Upper lobe of left lung (tissue), 6 donors: ENCODE measurements at regions not wholly inside any gene's neighbourhood (a gene's known extent, or its start where the extent isn't known, plus 50 kb on each side); places are given as distances from the start of the nearest gene placed in this dataset.
A peak's percentile ranks its signal among the peaks of the same experiment; 100 is the strongest.

Experiments
- ATAC-seq, 2 donors: fragments of 200-7000 bp; cut with Tn5 transposase; one replicate each; pipeline ENCODE4 v1.9.1; 2022; ENCODE audit warnings: mild to moderate bottlenecking in 2 of 2, moderate library complexity in 2 of 2; ENCODE audit not compliant: low FRiP score in 2 of 2
- DNase-seq, 2 donors: peaks; one replicate each; pipeline ENCODE4 v3.0.0-alpha.2; 2019 to 2020
- H3K27ac ChIP-seq, 4 donors: fragments of 200-600 bp; sonication (generic); one replicate each; pipeline ENCODE4 v1.5.1; 2016 to 2019
- H3K27me3 ChIP-seq, 4 donors: fragments of 200-600 bp; sonication (generic); one replicate each; pipeline ENCODE4 v1.5.1; 2017 to 2019
- H3K36me3 ChIP-seq, 4 donors: fragments of 200-600 bp; sonication (generic); one replicate each; pipeline ENCODE4 v1.5.1; 2016 to 2019
- H3K4me1 ChIP-seq, 4 donors: fragments of 200-600 bp; sonication (generic); one replicate each; pipeline ENCODE4 v1.5.1; 2018 to 2019
- H3K4me3 ChIP-seq, 4 donors: fragments of 200-600 bp; sonication (generic); one replicate each; pipeline ENCODE4 v1.5.1; 2017 to 2019; ENCODE audit warnings: mild to moderate bottlenecking in 2 of 4, moderate library complexity in 1 of 4
- H3K9me3 ChIP-seq, 4 donors: fragments of 200-600 bp; sonication (generic); one replicate each; pipeline ENCODE4 v1.5.1; 2018 to 2019
- EP300 ChIP-seq, 4 donors: sonication (generic); formaldehyde crosslinking; IDR thresholded peaks; one replicate each; pipeline ENCODE4 v1.5.1; 2017; ENCODE audit warnings: antibody characterized with exemption in 4 of 4, control low read depth in 2 of 4
- POLR2A ChIP-seq, 4 donors: fragments of 450-650 bp; IDR thresholded peaks; one replicate each; pipeline ENCODE4 v1.5.1; 2016 to 2017; ENCODE audit warnings: antibody characterized with exemption in 4 of 4, mild to moderate bottlenecking in 2 of 4
- POLR2AphosphoS5 ChIP-seq, 2 donors: sonication (generic); formaldehyde crosslinking; IDR thresholded peaks; one replicate each; pipeline ENCODE4 v1.5.1; 2017; ENCODE audit warnings: antibody characterized with exemption in 2 of 2
- WGBS, 2 donors: methylation state at CpG; one replicate each; pipeline ENCODE4 v1.1.5; 2017 to 2018; 5-methylcytosine and 5-hydroxymethylcytosine counted together
- TF ChIP-seq, protein P1 (sequence below), 6 experiments: fragments of 450-650 bp in 4 of 6; fragments of 200-600 bp in 2 of 6; sonication (generic) in 2 of 6; IDR thresholded peaks; one replicate each; pipeline ENCODE4 v1.5.1; 2016 to 2019; ENCODE audit warnings: antibody characterized with exemption in 6 of 6
- donor health status: DM: no; HTN: no; CAD: no; lungs with moderate emphysema.
- donor health status: DM: no; HTN: yes; CAD: no; lungs with severe emphysema.

DNA sequence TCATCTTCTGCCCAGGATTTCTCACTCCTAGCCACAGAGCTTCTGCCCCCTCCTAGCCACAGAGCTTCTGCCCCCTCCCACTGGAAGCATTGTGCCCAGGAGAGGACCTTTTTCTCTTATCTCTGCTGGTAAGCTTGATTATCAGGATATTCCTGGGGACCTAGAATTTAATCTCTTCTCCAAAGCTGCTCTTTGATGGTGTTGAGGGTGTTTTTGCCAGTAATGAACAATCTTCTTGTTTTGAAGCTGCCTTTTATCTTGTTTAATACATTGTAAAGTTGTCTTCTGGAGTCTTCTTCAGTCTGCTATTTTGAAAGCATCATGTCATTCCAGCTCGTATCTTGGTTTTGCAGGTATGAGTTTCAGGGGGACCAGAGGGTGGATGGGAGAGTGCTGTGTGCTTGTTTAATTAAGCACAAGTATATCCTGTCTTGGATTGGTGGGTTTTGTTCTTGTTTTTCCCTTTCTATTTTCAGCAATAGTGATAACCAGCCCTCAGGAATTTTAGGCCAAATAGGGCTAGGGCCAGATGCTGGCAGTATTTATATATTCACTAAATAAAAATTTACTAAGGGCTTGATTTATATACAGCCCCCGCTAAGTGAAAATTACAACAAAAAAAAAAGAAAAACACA lies 214.0 kb upstream of the DMRT1 start:
- no peak overlapping the region for H3K4me3 ChIP-seq
- DNase-seq (no peak), ATAC-seq (no peak)
- no peaks in the 10 kb centered on the region for H3K36me3 ChIP-seq
- H3K27me3 ChIP-seq = no peaks in the 10 kb centered on the region
- H3K4me1 ChIP-seq = peaks cover 0 to 8% (median 4%) of the 10 kb centered on the region in 4 donors
- TF ChIP-seq EP300 (IDR thresholded peaks at IDR 0.05) (no peak), POLR2A (IDR thresholded peaks at IDR 0.05) (no peak), POLR2AphosphoS5 (IDR thresholded peaks at IDR 0.05) (no peak)
- TF ChIP-seq, protein P1, sequence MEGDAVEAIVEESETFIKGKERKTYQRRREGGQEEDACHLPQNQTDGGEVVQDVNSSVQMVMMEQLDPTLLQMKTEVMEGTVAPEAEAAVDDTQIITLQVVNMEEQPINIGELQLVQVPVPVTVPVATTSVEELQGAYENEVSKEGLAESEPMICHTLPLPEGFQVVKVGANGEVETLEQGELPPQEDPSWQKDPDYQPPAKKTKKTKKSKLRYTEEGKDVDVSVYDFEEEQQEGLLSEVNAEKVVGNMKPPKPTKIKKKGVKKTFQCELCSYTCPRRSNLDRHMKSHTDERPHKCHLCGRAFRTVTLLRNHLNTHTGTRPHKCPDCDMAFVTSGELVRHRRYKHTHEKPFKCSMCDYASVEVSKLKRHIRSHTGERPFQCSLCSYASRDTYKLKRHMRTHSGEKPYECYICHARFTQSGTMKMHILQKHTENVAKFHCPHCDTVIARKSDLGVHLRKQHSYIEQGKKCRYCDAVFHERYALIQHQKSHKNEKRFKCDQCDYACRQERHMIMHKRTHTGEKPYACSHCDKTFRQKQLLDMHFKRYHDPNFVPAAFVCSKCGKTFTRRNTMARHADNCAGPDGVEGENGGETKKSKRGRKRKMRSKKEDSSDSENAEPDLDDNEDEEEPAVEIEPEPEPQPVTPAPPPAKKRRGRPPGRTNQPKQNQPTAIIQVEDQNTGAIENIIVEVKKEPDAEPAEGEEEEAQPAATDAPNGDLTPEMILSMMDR (IDR thresholded peaks at IDR 0.05) = no peak
- H3K27ac ChIP-seq = peak overlapping the region in 1 of 4 donors; percentile 6
- no peaks in the 10 kb centered on the region for H3K9me3 ChIP-seq
- WGBS, 2 donors = 74 to 82% methylated on average over 2 of the region's 2 CpGs

DNA sequence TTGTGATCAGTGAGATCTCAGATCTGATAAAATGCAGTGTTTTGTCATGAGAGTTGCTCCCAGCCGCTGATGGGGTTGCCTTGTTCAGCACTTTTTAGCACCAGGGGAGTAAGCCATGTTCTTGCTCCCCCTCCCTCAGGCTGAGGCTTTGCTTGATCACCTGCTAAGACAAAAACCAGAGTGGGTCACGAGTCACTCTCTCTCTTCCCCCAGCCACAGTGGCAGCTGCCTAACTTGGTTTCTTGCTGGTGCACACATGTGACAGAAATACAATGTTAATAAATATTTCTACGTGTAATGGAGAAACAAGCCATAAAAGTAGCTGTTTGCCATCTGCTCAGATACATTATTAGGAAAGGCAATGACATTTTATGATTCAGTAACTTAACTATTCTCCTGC lies 212.4 kb upstream of the DMRT1 start:
- Histone ChIP-seq H3K4me3 (no peak overlapping the region), H3K27ac (no peak overlapping the region), H3K9me3 (no peaks in the 10 kb centered on the region), H3K36me3 (no peaks in the 10 kb centered on the region), H3K27me3 (no peaks in the 10 kb centered on the region), H3K4me1 (peaks cover 0 to 8% (median 4%) of the 10 kb centered on the region in 4 donors)
- 59 to 68% methylated on average over 3 of the region's 3 CpGs for WGBS, 2 donors
- DNase-seq = no peak
- TF ChIP-seq, protein P1 (IDR thresholded peaks at IDR 0.05) = no peak
- no peak for TF ChIP-seq EP300 (IDR thresholded peaks at IDR 0.05)
- TF ChIP-seq POLR2AphosphoS5 (IDR thresholded peaks at IDR 0.05) = no peak
- no peak for TF ChIP-seq POLR2A (IDR thresholded peaks at IDR 0.05)
- no peak for ATAC-seq

DNA sequence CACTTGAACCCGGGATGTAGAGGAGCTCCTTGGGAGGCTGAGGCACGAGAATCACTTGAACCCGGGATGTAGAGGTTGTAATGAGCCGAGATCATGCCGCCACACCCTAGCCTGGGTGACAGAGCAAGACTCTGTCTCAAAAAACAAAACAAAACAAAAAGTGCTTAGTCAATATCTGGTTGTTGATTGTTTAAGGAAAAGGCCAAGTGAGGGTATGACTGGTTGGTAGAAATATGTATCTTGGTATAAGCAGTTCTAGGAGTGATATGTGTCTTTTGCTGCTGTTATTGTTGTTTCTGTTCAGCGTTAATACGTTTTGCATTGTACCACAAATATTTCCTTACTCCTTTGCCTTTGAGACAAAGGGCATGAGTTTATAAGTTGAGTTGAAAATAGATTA lies 210.7 kb upstream of the DMRT1 start:
- ATAC-seq (no peak), DNase-seq (no peak)
- H3K27ac ChIP-seq = no peak overlapping the region
- peaks cover 0 to 3% (median 0%) of the 10 kb centered on the region in 4 donors for H3K4me1 ChIP-seq
- no peak overlapping the region for H3K4me3 ChIP-seq
- WGBS, 2 donors = 91 to 94% methylated on average over 7 of the region's 7 CpGs
- no peaks in the 10 kb centered on the region for H3K27me3 ChIP-seq
- no peaks in the 10 kb centered on the region for H3K9me3 ChIP-seq
- TF ChIP-seq POLR2AphosphoS5 (IDR thresholded peaks at IDR 0.05) (no peak), POLR2A (IDR thresholded peaks at IDR 0.05) (no peak), EP300 (IDR thresholded peaks at IDR 0.05) (no peak)
- TF ChIP-seq, protein P1 (IDR thresholded peaks at IDR 0.05) = no peak
- no peaks in the 10 kb centered on the region for H3K36me3 ChIP-seq

DNA sequence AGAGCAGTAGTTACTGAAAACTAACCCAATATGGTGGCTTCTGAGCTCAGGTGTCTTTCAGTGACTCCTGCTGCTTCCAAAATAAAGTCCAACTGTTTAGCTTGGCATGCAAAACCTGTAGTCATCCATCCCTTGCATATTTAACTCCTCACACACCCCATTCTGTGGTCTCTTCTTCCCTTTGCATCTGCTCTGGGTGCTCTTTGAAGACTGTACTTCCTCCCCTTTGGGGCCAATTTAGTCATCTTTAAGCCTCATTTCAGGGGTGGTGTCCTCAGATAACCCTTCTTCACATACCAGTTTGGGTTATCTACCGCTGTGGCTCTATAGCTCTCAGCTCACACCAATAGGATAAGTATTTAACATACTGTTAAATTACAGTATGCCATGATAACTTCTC lies 209.9 kb upstream of the DMRT1 start:
- H3K27ac ChIP-seq = no peak overlapping the region

More for the DNA sequence above, 209.9 kb upstream of the DMRT1 start:
- H3K4me3 ChIP-seq = no peak overlapping the region
- TF ChIP-seq POLR2AphosphoS5 (IDR thresholded peaks at IDR 0.05) (no peak), POLR2A (IDR thresholded peaks at IDR 0.05) (no peak), EP300 (IDR thresholded peaks at IDR 0.05) (no peak)
- TF ChIP-seq, protein P1 (IDR thresholded peaks at IDR 0.05) = no peak
- WGBS, 2 donors = 50 to 65% methylated on average over 1 of the region's 1 CpG
- H3K9me3 ChIP-seq = no peaks in the 10 kb centered on the region
- DNase-seq = no peak
- H3K36me3 ChIP-seq = no peaks in the 10 kb centered on the region
- no peak for ATAC-seq
- H3K4me1 ChIP-seq = no peaks in the 10 kb centered on the region
- no peaks in the 10 kb centered on the region for H3K27me3 ChIP-seq
